Naive B cell (primary cell): ENCODE measurements at regions not wholly inside any gene's neighbourhood (a gene's known extent, or its start where the extent isn't known, plus 50 kb on each side); places are given as distances from the start of the nearest gene placed in this dataset.
"Not testable (repeated sequence)": the region's sequence is repeated elsewhere in the genome, so short reads cannot be mapped to it uniquely, and the experiment has no call there.

Source experiments
- ATAC-seq, 2 donors: fragments of 150-1000 bp; cut with Tn5 transposase; 2 replicates each; pipeline ENCODE4 v1.10.0; 2021; ENCODE audit warnings: low read depth in 2 of 2, mild to moderate bottlenecking in 2 of 2, moderate library complexity in 2 of 2
- DNase-seq: peaks from one replicate; pipeline ENCODE4 v3.0.0; 2022
- H3K27ac Mint-ChIP-seq, 6 donors: one replicate each; pipeline ENCODE4 v1.8.0; 2020 to 2022; ENCODE audit warnings: mild to moderate bottlenecking in 6 of 6, mixed read lengths in 6 of 6, moderate library complexity in 5 of 6, inconsistent platforms in 2 of 6
- H3K27me3 Mint-ChIP-seq, 3 donors: one replicate each; pipeline ENCODE4 v1.8.0; 2021 to 2022; ENCODE audit warnings: mixed read lengths in 3 of 3, mild to moderate bottlenecking in 1 of 3
- H3K36me3 Mint-ChIP-seq, 2 donors: one replicate each; pipeline ENCODE4 v1.8.0; 2020 to 2022; ENCODE audit warnings: mixed read lengths in 2 of 2, inconsistent platforms in 1 of 2, mild to moderate bottlenecking in 1 of 2
- H3K4me1 Mint-ChIP-seq, 3 donors: one replicate each; pipeline ENCODE4 v1.8.0; 2020 to 2022; ENCODE audit warnings: mixed read lengths in 3 of 3, inconsistent platforms in 1 of 3, mild to moderate bottlenecking in 1 of 3, moderate library complexity in 1 of 3
- H3K4me3 Mint-ChIP-seq, 8 donors: one replicate each; pipeline ENCODE4 v1.8.0; 2020 to 2022; ENCODE audit warnings: mild to moderate bottlenecking in 8 of 8, mixed read lengths in 8 of 8, moderate library complexity in 8 of 8, inconsistent platforms in 2 of 8
- H3K9me3 Mint-ChIP-seq, 7 donors: one replicate each; pipeline ENCODE4 v1.8.0; 2020 to 2022; ENCODE audit warnings: mixed read lengths in 7 of 7, mild to moderate bottlenecking in 5 of 7, inconsistent platforms in 2 of 7, moderate library complexity in 1 of 7

GRCh38 chr14:19157106-19157709 lies 190.0 kb downstream of the POTEM start:
- H3K4me1 Mint-ChIP-seq, H3K9me3 Mint-ChIP-seq, DNase-seq, H3K36me3 Mint-ChIP-seq, H3K4me3 Mint-ChIP-seq, ATAC-seq, H3K27me3 Mint-ChIP-seq, H3K27ac Mint-ChIP-seq: not testable (repeated sequence)

- ATAC-seq, H3K27ac Mint-ChIP-seq: not testable (repeated sequence)
Measured at GRCh38 chr14:19158012-19158411, 190.8 kb downstream of the POTEM start.

GRCh38 chr14:19158588-19158987 lies 191.4 kb downstream of the POTEM start:
- H3K4me3 Mint-ChIP-seq, ATAC-seq, H3K36me3 Mint-ChIP-seq, H3K27me3 Mint-ChIP-seq, H3K4me1 Mint-ChIP-seq, H3K27ac Mint-ChIP-seq, DNase-seq, H3K9me3 Mint-ChIP-seq: not testable (repeated sequence)

More at GRCh38 chr14:19158012-19158411, 190.8 kb downstream of the POTEM start:
- H3K4me3 Mint-ChIP-seq, H3K36me3 Mint-ChIP-seq, DNase-seq, H3K9me3 Mint-ChIP-seq, H3K4me1 Mint-ChIP-seq, H3K27me3 Mint-ChIP-seq: not testable (repeated sequence)

GRCh38 chr14:19159003-19159625 lies 191.9 kb downstream of the POTEM start:
- H3K9me3 Mint-ChIP-seq, DNase-seq, H3K27me3 Mint-ChIP-seq, H3K36me3 Mint-ChIP-seq, ATAC-seq, H3K4me1 Mint-ChIP-seq, H3K4me3 Mint-ChIP-seq, H3K27ac Mint-ChIP-seq: not testable (repeated sequence)

- H3K27me3 Mint-ChIP-seq, H3K4me1 Mint-ChIP-seq, H3K9me3 Mint-ChIP-seq, ATAC-seq, H3K27ac Mint-ChIP-seq, DNase-seq, H3K36me3 Mint-ChIP-seq, H3K4me3 Mint-ChIP-seq: not testable (repeated sequence)
Measured at GRCh38 chr14:19160379-19160778, 193.1 kb downstream of the POTEM start.

- H3K36me3 Mint-ChIP-seq, H3K4me3 Mint-ChIP-seq, ATAC-seq, DNase-seq, H3K27ac Mint-ChIP-seq, H3K4me1 Mint-ChIP-seq, H3K9me3 Mint-ChIP-seq, H3K27me3 Mint-ChIP-seq: not testable (repeated sequence)
Measured at GRCh38 chr14:19161251-19162033, 194.2 kb downstream of the POTEM start.

GRCh38 chr14:19162034-19162706 lies 194.9 kb downstream of the POTEM start:
- H3K9me3 Mint-ChIP-seq, H3K4me3 Mint-ChIP-seq, H3K27ac Mint-ChIP-seq, ATAC-seq, H3K36me3 Mint-ChIP-seq, DNase-seq, H3K4me1 Mint-ChIP-seq, H3K27me3 Mint-ChIP-seq: not testable (repeated sequence)

GRCh38 chr14:19162920-19163319 lies 195.7 kb downstream of the POTEM start:
- H3K4me3 Mint-ChIP-seq, DNase-seq, H3K27ac Mint-ChIP-seq, H3K27me3 Mint-ChIP-seq, H3K4me1 Mint-ChIP-seq, ATAC-seq, H3K9me3 Mint-ChIP-seq, H3K36me3 Mint-ChIP-seq: not testable (repeated sequence)

- not testable (repeated sequence) for ATAC-seq, H3K36me3 Mint-ChIP-seq, H3K27me3 Mint-ChIP-seq, H3K27ac Mint-ChIP-seq, H3K4me3 Mint-ChIP-seq, H3K4me1 Mint-ChIP-seq, DNase-seq, H3K9me3 Mint-ChIP-seq
Measured at GRCh38 chr14:19163891-19164290, 196.7 kb downstream of the POTEM start.

- H3K4me3 Mint-ChIP-seq, H3K9me3 Mint-ChIP-seq, ATAC-seq, H3K4me1 Mint-ChIP-seq, H3K36me3 Mint-ChIP-seq, H3K27me3 Mint-ChIP-seq, H3K27ac Mint-ChIP-seq, DNase-seq: not testable (repeated sequence)
Measured at GRCh38 chr14:19164426-19164825, 197.2 kb downstream of the POTEM start.

- not testable (repeated sequence) for H3K36me3 Mint-ChIP-seq, H3K4me1 Mint-ChIP-seq, ATAC-seq, H3K9me3 Mint-ChIP-seq, H3K27ac Mint-ChIP-seq, DNase-seq, H3K27me3 Mint-ChIP-seq, H3K4me3 Mint-ChIP-seq
Measured at GRCh38 chr14:19166056-19166455, 198.8 kb downstream of the POTEM start.

- H3K9me3 Mint-ChIP-seq, DNase-seq, ATAC-seq, H3K4me1 Mint-ChIP-seq, H3K36me3 Mint-ChIP-seq, H3K4me3 Mint-ChIP-seq, H3K27ac Mint-ChIP-seq, H3K27me3 Mint-ChIP-seq: not testable (repeated sequence)
Measured at GRCh38 chr14:19167454-19168190, 200.4 kb downstream of the POTEM start.

GRCh38 chr14:19168261-19168660 lies 201.0 kb downstream of the POTEM start:
- H3K9me3 Mint-ChIP-seq, H3K4me1 Mint-ChIP-seq, H3K27me3 Mint-ChIP-seq, H3K27ac Mint-ChIP-seq, DNase-seq, ATAC-seq, H3K4me3 Mint-ChIP-seq, H3K36me3 Mint-ChIP-seq: not testable (repeated sequence)
